ENCODE measurements at regions not wholly inside any gene's neighbourhood (a gene's known extent, or its start where the extent isn't known, plus 50 kb on each side); places are given as distances from the start of the nearest gene placed in this dataset.
"Not testable (repeated sequence)": the region's sequence is repeated elsewhere in the genome, so short reads cannot be mapped to it uniquely, and the experiment has no call there.

GRCh38 chr10:78212060-78212785, 178.6 kb downstream of the RPS24 start:
- no peak for FAIRE-seq

GRCh38 chr10:78212786-78213175, 179.1 kb downstream of the RPS24 start:
- no peak for FAIRE-seq

GRCh38 chr10:78214955-78215354, 181.3 kb downstream of the RPS24 start:
- no peak for FAIRE-seq

- no peak for FAIRE-seq
Measured at GRCh38 chr10:78215645-78216044, 182.0 kb downstream of the RPS24 start.

- no peak for FAIRE-seq
Measured at GRCh38 chr10:78217336-78217735, 183.7 kb downstream of the RPS24 start.

- no peak for FAIRE-seq
Measured at GRCh38 chr10:78218798-78219490, 185.3 kb downstream of the RPS24 start.

- FAIRE-seq: not testable (repeated sequence)
Measured at GRCh38 chr10:78219568-78219967, 185.9 kb downstream of the RPS24 start.

- no peak for FAIRE-seq
Measured at GRCh38 chr10:78220781-78221180, 187.1 kb downstream of the RPS24 start.

GRCh38 chr10:78222096-78222790, 188.6 kb downstream of the RPS24 start:
- FAIRE-seq: no peak

- no peak for FAIRE-seq
Measured at GRCh38 chr10:78223088-78223487, 189.4 kb downstream of the RPS24 start.

GRCh38 chr10:78224602-78225001, 190.9 kb downstream of the RPS24 start:
- FAIRE-seq: no peak

- no peak for FAIRE-seq
Measured at GRCh38 chr10:78225594-78225993, 191.9 kb downstream of the RPS24 start.

GRCh38 chr10:78229489-78229888, 195.8 kb downstream of the RPS24 start:
- no peak for FAIRE-seq

GRCh38 chr10:78229950-78230675, 196.4 kb downstream of the RPS24 start:
- FAIRE-seq: no peak

- no peak for FAIRE-seq
Measured at GRCh38 chr10:78231327-78231726, 197.7 kb downstream of the RPS24 start.

- FAIRE-seq: no peak
Measured at GRCh38 chr10:78231939-78232338, 198.3 kb downstream of the RPS24 start.

GRCh38 chr10:78236416-78237015, 202.9 kb downstream of the RPS24 start:
- no peak for FAIRE-seq

GRCh38 chr10:78237951-78238350, 204.3 kb downstream of the RPS24 start:
- FAIRE-seq: not testable (repeated sequence)

- FAIRE-seq: no peak
Measured at GRCh38 chr10:78247266-78247665, 213.6 kb downstream of the RPS24 start.

GRCh38 chr10:78247821-78248220, 214.2 kb downstream of the RPS24 start:
- FAIRE-seq: no peak

GRCh38 chr10:78248651-78249464, 215.2 kb downstream of the RPS24 start:
- no peak for FAIRE-seq

GRCh38 chr10:78249690-78250089, 216.0 kb downstream of the RPS24 start:
- FAIRE-seq: no peak

Measured in endometrium (tissue), 2 donors.